Tibial nerve (tissue), 3 donors: ENCODE measurements at regions not wholly inside any gene's neighbourhood (a gene's known extent, or its start where the extent isn't known, plus 50 kb on each side); places are given as distances from the start of the nearest gene placed in this dataset.

Source experiments
- CTCF ChIP-seq, 5 experiments: fragments of 200-600 bp in 3 of 5; fragments of 450-650 bp in 2 of 5; sonication (generic) in 3 of 5; IDR thresholded peaks; one replicate each; pipeline ENCODE4 v1.5.1; 2016 to 2019; ENCODE audit warnings: antibody characterized with exemption in 5 of 5, mild to moderate bottlenecking in 3 of 5, moderate library complexity in 2 of 5
- POLR2A ChIP-seq, 2 donors: fragments of 450-650 bp; IDR thresholded peaks; one replicate each; pipeline ENCODE4 v1.6.1; 2017; ENCODE audit warnings: antibody characterized with exemption in 2 of 2, mild to moderate bottlenecking in 2 of 2, moderate library complexity in 2 of 2

- TF ChIP-seq CTCF (IDR thresholded peaks at IDR 0.05) (no peak), POLR2A (IDR thresholded peaks at IDR 0.05) (no peak)
These were observed 346.9 kb downstream of the C16orf95 start for GRCh38 chr16:86970279-86970678.
